PC-9 (cell line): ENCODE measurements at regions not wholly inside any gene's neighbourhood (a gene's known extent, or its start where the extent isn't known, plus 50 kb on each side); places are given as distances from the start of the nearest gene placed in this dataset.

ENCODE experiments used
- BruUV-seq: library from RNA; stranded (reverse); fragments of 400-500 nt; replicated peaks from 2 replicates; lab custom pipeline; 2021; lab: Mats Ljungman, UMichigan
- CTCF ChIA-PET: fragments of 300-600 bp; sonication (Branson Sonifier 250); formaldehyde crosslinking; loops from one replicate; lab custom pipeline; 2022; ENCODE audit warnings: antibody characterized with exemption; lab: Charles Lee
- POLR2A ChIA-PET: fragments of 300-600 bp; sonication (Branson Sonifier 250); formaldehyde crosslinking; loops from one replicate; lab custom pipeline; 2022; ENCODE audit warnings: antibody characterized with exemption; ENCODE audit not compliant: unreplicated experiment; lab: Charles Lee
- DNase-seq, 2 experiments: peaks; one replicate each; pipeline versions ENCODE4 v3.0.0 to v3.0.0-alpha.2; 2015 to 2022; ENCODE audit warnings: mixed read lengths in 1 of 2
- H2AFZ ChIP-seq: fragments of 200-600 bp; sonication (generic); 2 replicates; pipeline ENCODE4 v1.8.1; 2017; ENCODE audit warnings: antibody characterized with exemption
- H3F3A ChIP-seq: fragments of 200-600 bp; sonication (generic); 2 replicates; pipeline ENCODE4 v1.8.1; 2017; ENCODE audit warnings: antibody characterized with exemption, mild to moderate bottlenecking, low read depth; ENCODE audit not compliant: insufficient read depth
- H3K27ac ChIP-seq: fragments of 200-600 bp; sonication (generic); 2 replicates; pipeline ENCODE4 v1.6.1; 2016; ENCODE audit warnings: mixed run types
- H3K27me3 ChIP-seq: fragments of 200-600 bp; sonication (generic); 2 replicates; pipeline ENCODE4 v1.6.1; 2016; ENCODE audit warnings: low read depth, mixed run types; ENCODE audit not compliant: insufficient read depth
- H3K36me3 ChIP-seq: fragments of 200-600 bp; sonication (generic); 2 replicates; pipeline ENCODE4 v1.6.1; 2016; ENCODE audit warnings: low read depth, mixed run types
- H3K4me1 ChIP-seq: fragments of 200-600 bp; sonication (generic); replicated peaks from 2 replicates; pipeline ENCODE4 v1.6.1; 2016; ENCODE audit warnings: mixed run types; ENCODE audit not compliant: insufficient read depth
- H3K4me2 ChIP-seq: fragments of 200-600 bp; sonication (generic); 2 replicates; pipeline ENCODE4 v1.6.1; 2017; ENCODE audit warnings: mixed run types
- H3K4me3 ChIP-seq: fragments of 200-600 bp; sonication (generic); 2 replicates; pipeline ENCODE4 v1.6.1; 2016; ENCODE audit warnings: mixed run types
- H3K79me2 ChIP-seq: fragments of 200-600 bp; sonication (generic); 2 replicates; pipeline ENCODE4 v1.6.1; 2017; ENCODE audit warnings: low read depth, mixed run types
- H3K9me2 ChIP-seq: fragments of 200-600 bp; sonication (generic); 2 replicates; pipeline ENCODE4 v1.8.1; 2017; ENCODE audit warnings: mild to moderate bottlenecking; ENCODE audit not compliant: insufficient read depth
- H3K9me3 ChIP-seq: fragments of 200-600 bp; sonication (generic); 2 replicates; pipeline ENCODE4 v1.8.1; 2016; ENCODE audit warnings: low read depth; ENCODE audit not compliant: insufficient read depth
- H4K20me1 ChIP-seq: fragments of 200-600 bp; sonication (generic); 2 replicates; pipeline ENCODE4 v1.8.1; 2017; ENCODE audit not compliant: insufficient read depth
- CTCF ChIP-seq: fragments of 200-600 bp; sonication (generic); conservative IDR thresholded peaks from 2 replicates; pipeline ENCODE4 v1.6.1; 2017; ENCODE audit warnings: mixed run types, antibody characterized with exemption, mild to moderate bottlenecking, moderate library complexity
- EZH2 ChIP-seq: fragments of 200-600 bp; sonication (generic); IDR thresholded peaks from 2 replicates; pipeline ENCODE4 v1.8.0; 2017; ENCODE audit warnings: antibody characterized with exemption, low read depth
- intact Hi-C: fragments of 100-400 bp; cut with micrococcal nuclease; formaldehyde crosslinking; loops from one replicate; pipeline ENCODE4 v1.10.0; 2022; ENCODE audit not compliant: unreplicated experiment

- CTCF ChIA-PET = no interaction called here
- intact Hi-C loops = no loop called here
- no peak for DNase-seq
These were observed 159.8 kb upstream of the PIEZO2 start for GRCh38 chr18:11309172-11309571.

GRCh38 chr18:11308499-11308898 is 159.1 kb upstream of the PIEZO2 start:
- intact Hi-C loops = no loop called here
- CTCF ChIA-PET = no interaction called here

More at GRCh38 chr18:11309172-11309571, 159.8 kb upstream of the PIEZO2 start:
- Histone ChIP-seq H3K9me2 (no peaks in the 10 kb centered on the region), H2AFZ (no peak overlapping the region), H3K9me3 (no peaks in the 10 kb centered on the region), H3K27me3 (peaks cover 22% of the 10 kb centered on the region), H3K4me1 (no peaks in the 10 kb centered on the region), H3F3A (no peaks in the 10 kb centered on the region), H3K79me2 (no peaks in the 10 kb centered on the region), H3K4me3 (no peak overlapping the region), H3K36me3 (no peaks in the 10 kb centered on the region), H3K27ac (no peak overlapping the region), H4K20me1 (no peaks in the 10 kb centered on the region), H3K4me2 (no peak overlapping the region)
- no TSS peak for BruUV-seq
- TF ChIP-seq EZH2 = no peak
- TF ChIP-seq CTCF = no peak
- POLR2A ChIA-PET = no interaction called here

GRCh38 chr18:11307716-11308115 is 158.3 kb upstream of the PIEZO2 start:
- Histone ChIP-seq H3K79me2 (no peaks in the 10 kb centered on the region), H3K27me3 (peaks cover 11% of the 10 kb centered on the region; the same call in 1 of the 2 replicates), H3K4me1 (no peaks in the 10 kb centered on the region), H3F3A (no peaks in the 10 kb centered on the region), H4K20me1 (no peaks in the 10 kb centered on the region), H2AFZ (no peak overlapping the region), H3K9me2 (no peaks in the 10 kb centered on the region), H3K4me3 (no peak overlapping the region), H3K9me3 (no peaks in the 10 kb centered on the region), H3K27ac (no peak overlapping the region), H3K4me2 (no peak overlapping the region), H3K36me3 (no peaks in the 10 kb centered on the region)
- ChIA-PET POLR2A (no interaction called here), CTCF (no interaction called here)
- TF ChIP-seq EZH2 (no peak), CTCF (no peak)
- DNase-seq = no peak
- no TSS peak for BruUV-seq
- intact Hi-C loops = no loop called here

More at GRCh38 chr18:11308499-11308898, 159.1 kb upstream of the PIEZO2 start:
- Histone ChIP-seq H3K4me2 (no peak overlapping the region), H4K20me1 (no peaks in the 10 kb centered on the region), H3K4me1 (no peaks in the 10 kb centered on the region), H3K79me2 (no peaks in the 10 kb centered on the region), H3K4me3 (no peak overlapping the region), H2AFZ (no peak overlapping the region), H3K9me2 (no peaks in the 10 kb centered on the region), H3K9me3 (no peaks in the 10 kb centered on the region), H3K27ac (no peak overlapping the region), H3F3A (no peaks in the 10 kb centered on the region), H3K27me3 (peaks cover 15% of the 10 kb centered on the region), H3K36me3 (no peaks in the 10 kb centered on the region)
- POLR2A ChIA-PET = no interaction called here
- no peak for DNase-seq
- TF ChIP-seq CTCF = no peak
- TF ChIP-seq EZH2 = no peak
- BruUV-seq = no TSS peak
